SK-N-SH treated with all-trans-retinoic acid at 6 μM for 48 hours (cell line): ENCODE measurements at regions not wholly inside any gene's neighbourhood (a gene's known extent, or its start where the extent isn't known, plus 50 kb on each side); places are given as distances from the start of the nearest gene placed in this dataset.

Source experiments
- ATAC-seq: fragments of 200-7000 bp; cut with Tn5 transposase; 3 replicates; pipeline ENCODE4 v1.9.1; 2020; ENCODE audit warnings: mild to moderate bottlenecking, moderate library complexity
- ARNTL ChIP-seq: fragments of 450-650 bp; formaldehyde crosslinking; IDR thresholded peaks from 2 replicates; pipeline ENCODE4 v1.5.0; 2020; ENCODE audit warnings: low read depth, mild to moderate bottlenecking, moderate library complexity, borderline replicate concordance
- BACH2 ChIP-seq: fragments of 250-450 bp; sonication (Bioruptor Pico); IDR thresholded peaks from 2 replicates; pipeline ENCODE4 v1.9.0; 2021; ENCODE audit warnings: mild to moderate bottlenecking, borderline replicate concordance
- CSRNP3 ChIP-seq: fragments of 250-450 bp; sonication (Bioruptor Pico); IDR thresholded peaks from 2 replicates; pipeline ENCODE4 v1.5.1; 2021; ENCODE audit warnings: mild to moderate bottlenecking, moderate library complexity
- ESRRG ChIP-seq: fragments of 250-450 bp; sonication (Bioruptor Pico); IDR thresholded peaks from 2 replicates; pipeline ENCODE4 v1.6.1; 2021; ENCODE audit warnings: mild to moderate bottlenecking
- GLIS3 ChIP-seq: fragments of 250-450 bp; sonication (Bioruptor Pico); IDR thresholded peaks from 2 replicates; pipeline ENCODE4 v1.5.0; 2020; ENCODE audit warnings: mild to moderate bottlenecking, moderate library complexity
- OSR1 ChIP-seq: fragments of 250-450 bp; sonication (Bioruptor Pico); IDR thresholded peaks from 2 replicates; pipeline ENCODE4 v1.8.0; 2022; ENCODE audit warnings: moderate library complexity, mild to moderate bottlenecking, inconsistent platforms
- PATZ1 ChIP-seq: fragments of 250-450 bp; sonication (Bioruptor Pico); IDR thresholded peaks from 2 replicates; pipeline ENCODE4 v1.8.0; 2020; ENCODE audit warnings: mild to moderate bottlenecking, moderate library complexity, borderline replicate concordance
- POU6F1 ChIP-seq: fragments of 250-450 bp; sonication (Bioruptor Pico); IDR thresholded peaks from 2 replicates; pipeline ENCODE4 v1.8.0; 2021; ENCODE audit warnings: low read depth, mild to moderate bottlenecking, moderate library complexity, borderline replicate concordance
- PPARA ChIP-seq: fragments of 250-450 bp; sonication (Bioruptor Pico); IDR thresholded peaks from 2 replicates; pipeline ENCODE4 v1.5.0; 2020; ENCODE audit warnings: mild to moderate bottlenecking, borderline replicate concordance
- RARB ChIP-seq: fragments of 250-450 bp; sonication (Bioruptor Pico); IDR thresholded peaks from 2 replicates; pipeline ENCODE4 v1.8.0; 2021; ENCODE audit warnings: mild to moderate bottlenecking, moderate library complexity
- TCF4 ChIP-seq: fragments of 250-450 bp; sonication (Bioruptor Pico); IDR thresholded peaks from 2 replicates; pipeline ENCODE4 v1.8.0; 2021; ENCODE audit warnings: mild to moderate bottlenecking, moderate library complexity, borderline replicate concordance
- TOX ChIP-seq: fragments of 250-450 bp; sonication (Bioruptor Pico); IDR thresholded peaks from 2 replicates; pipeline ENCODE4 v1.8.0; 2021; ENCODE audit warnings: mild to moderate bottlenecking, moderate library complexity, borderline replicate concordance
- TSHZ2 ChIP-seq: fragments of 250-450 bp; sonication (Bioruptor Pico); IDR thresholded peaks from 2 replicates; pipeline ENCODE4 v1.5.0; 2020; ENCODE audit warnings: mild to moderate bottlenecking, moderate library complexity
- ZC3H10 ChIP-seq: fragments of 250-450 bp; sonication (Bioruptor Pico); IDR thresholded peaks from 2 replicates; pipeline ENCODE4 v1.5.1; 2021; ENCODE audit warnings: mild to moderate bottlenecking, moderate library complexity
- ZFP3 ChIP-seq: fragments of 250-450 bp; sonication (Bioruptor Pico); IDR thresholded peaks from 2 replicates; pipeline ENCODE4 v1.5.0; 2020; ENCODE audit warnings: mild to moderate bottlenecking, moderate library complexity
- ZFP30 ChIP-seq: fragments of 450-650 bp; formaldehyde crosslinking; IDR thresholded peaks from 2 replicates; pipeline ENCODE4 v1.5.0; 2022; ENCODE audit warnings: mild to moderate bottlenecking, moderate library complexity
- ZNF565 ChIP-seq: fragments of 450-650 bp; formaldehyde crosslinking; conservative IDR thresholded peaks from 2 replicates; pipeline ENCODE4 v1.5.0; 2020; ENCODE audit warnings: low read depth, mild to moderate bottlenecking, moderate library complexity
- ZNF70 ChIP-seq: fragments of 450-650 bp; formaldehyde crosslinking; IDR thresholded peaks from 2 replicates; pipeline ENCODE4 v1.5.0; 2020; ENCODE audit warnings: mild to moderate bottlenecking, moderate library complexity
- ZNF8 ChIP-seq: fragments of 450-650 bp; formaldehyde crosslinking; IDR thresholded peaks from 2 replicates; pipeline ENCODE4 v1.5.0; 2020; ENCODE audit warnings: mild to moderate bottlenecking, moderate library complexity

GRCh38 chr4:163755013-163755412 lies 260.5 kb downstream of the TMA16 start:
- TF ChIP-seq POU6F1 (no peak), ZC3H10 (CRISPR knock-in tag) (no peak), BACH2 (CRISPR knock-in tag) (no peak), TOX (no peak), RARB (no peak), ZFP3 (CRISPR knock-in tag) (no peak), TCF4 (CRISPR knock-in tag) (no peak), PATZ1 (no peak), OSR1 (no peak), ARNTL (CRISPR knock-in tag) (no peak), TSHZ2 (CRISPR knock-in tag) (no peak), ZNF8 (CRISPR knock-in tag) (no peak), ZNF565 (no peak), CSRNP3 (no peak), ESRRG (CRISPR knock-in tag) (no peak), PPARA (CRISPR knock-in tag) (no peak)
- peak; percentile 84 for ATAC-seq

- no peak for ATAC-seq
Measured at GRCh38 chr4:163757219-163757618, 262.7 kb downstream of the TMA16 start.

More at GRCh38 chr4:163757219-163757618, 262.7 kb downstream of the TMA16 start:
- TF ChIP-seq TSHZ2 (CRISPR knock-in tag) (no peak), ZNF70 (CRISPR knock-in tag) (no peak), ZFP3 (CRISPR knock-in tag) (no peak), TCF4 (CRISPR knock-in tag) (no peak), TOX (no peak), ESRRG (CRISPR knock-in tag) (no peak), GLIS3 (no peak), PATZ1 (no peak), ZNF8 (CRISPR knock-in tag) (no peak), PPARA (CRISPR knock-in tag) (no peak), BACH2 (CRISPR knock-in tag) (no peak), RARB (no peak), ZFP30 (no peak), ZNF565 (no peak)
